HEK293 (cell line): ENCODE measurements at regions not wholly inside any gene's neighbourhood (a gene's known extent, or its start where the extent isn't known, plus 50 kb on each side); places are given as distances from the start of the nearest gene placed in this dataset.

Source experiments
- PATZ1 ChIP-seq: fragments of 450-650 bp; formaldehyde crosslinking; IDR thresholded peaks from 2 replicates; pipeline ENCODE4 v1.5.1; 2016; ENCODE audit warnings: missing biosample characterization, missing genetic modification characterization
- PBX3 ChIP-seq: sonication (generic); formaldehyde crosslinking; IDR thresholded peaks from 2 replicates; pipeline ENCODE4 v1.8.1; 2022; ENCODE audit warnings: mild to moderate bottlenecking, moderate library complexity, missing genetic modification reagents
- PRDM10 ChIP-seq: fragments of 450-650 bp; formaldehyde crosslinking; IDR thresholded peaks from 2 replicates; pipeline ENCODE4 v1.5.1; 2016; ENCODE audit warnings: missing biosample characterization, missing genetic modification characterization
- ZBTB48 ChIP-seq: fragments of 450-650 bp; formaldehyde crosslinking; IDR thresholded peaks from 2 replicates; pipeline ENCODE4 v1.5.1; 2016; ENCODE audit warnings: missing biosample characterization, missing genetic modification characterization
- ZNF394 ChIP-seq: fragments of 450-650 bp; formaldehyde crosslinking; IDR thresholded peaks from 2 replicates; pipeline ENCODE4 v1.5.1; 2016; ENCODE audit warnings: missing biosample characterization, missing genetic modification characterization, mild to moderate bottlenecking, moderate library complexity, borderline replicate concordance
- ZNF558 ChIP-seq: fragments of 450-650 bp; formaldehyde crosslinking; IDR thresholded peaks from 2 replicates; pipeline ENCODE4 v1.5.1; 2016; ENCODE audit warnings: missing biosample characterization, missing genetic modification characterization
- ZNF561 ChIP-seq: fragments of 450-650 bp; IDR thresholded peaks from 2 replicates; pipeline ENCODE4 v1.5.1; 2018; ENCODE audit warnings: missing biosample characterization, missing genetic modification characterization, borderline replicate concordance
- ZNF629 ChIP-seq: fragments of 450-650 bp; formaldehyde crosslinking; IDR thresholded peaks from 2 replicates; pipeline ENCODE4 v1.5.1; 2017; ENCODE audit warnings: missing biosample characterization, missing genetic modification characterization
- ZNF830 ChIP-seq: fragments of 450-650 bp; IDR thresholded peaks from 2 replicates; pipeline ENCODE4 v1.5.0; 2018; ENCODE audit warnings: missing biosample characterization, missing genetic modification characterization, low read depth, mild to moderate bottlenecking, moderate library complexity
- TF ChIP-seq, protein P1 (sequence below): fragments of 450-650 bp; formaldehyde crosslinking; IDR thresholded peaks from 2 replicates; pipeline ENCODE4 v1.5.1; 2016; ENCODE audit warnings: missing biosample characterization, missing genetic modification characterization

GRCh38 chr16:80071964-80072456, 468.8 kb upstream of the DYNLRB2 start:
- TF ChIP-seq ZNF629 = no peak
- no peak for TF ChIP-seq ZNF394 (tag by site-specific recombination)
- TF ChIP-seq, protein P1, sequence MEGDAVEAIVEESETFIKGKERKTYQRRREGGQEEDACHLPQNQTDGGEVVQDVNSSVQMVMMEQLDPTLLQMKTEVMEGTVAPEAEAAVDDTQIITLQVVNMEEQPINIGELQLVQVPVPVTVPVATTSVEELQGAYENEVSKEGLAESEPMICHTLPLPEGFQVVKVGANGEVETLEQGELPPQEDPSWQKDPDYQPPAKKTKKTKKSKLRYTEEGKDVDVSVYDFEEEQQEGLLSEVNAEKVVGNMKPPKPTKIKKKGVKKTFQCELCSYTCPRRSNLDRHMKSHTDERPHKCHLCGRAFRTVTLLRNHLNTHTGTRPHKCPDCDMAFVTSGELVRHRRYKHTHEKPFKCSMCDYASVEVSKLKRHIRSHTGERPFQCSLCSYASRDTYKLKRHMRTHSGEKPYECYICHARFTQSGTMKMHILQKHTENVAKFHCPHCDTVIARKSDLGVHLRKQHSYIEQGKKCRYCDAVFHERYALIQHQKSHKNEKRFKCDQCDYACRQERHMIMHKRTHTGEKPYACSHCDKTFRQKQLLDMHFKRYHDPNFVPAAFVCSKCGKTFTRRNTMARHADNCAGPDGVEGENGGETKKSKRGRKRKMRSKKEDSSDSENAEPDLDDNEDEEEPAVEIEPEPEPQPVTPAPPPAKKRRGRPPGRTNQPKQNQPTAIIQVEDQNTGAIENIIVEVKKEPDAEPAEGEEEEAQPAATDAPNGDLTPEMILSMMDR = no peak
- no peak for TF ChIP-seq PATZ1 (tag by site-specific recombination)
- no peak for TF ChIP-seq ZNF558 (tag by site-specific recombination)
- TF ChIP-seq ZBTB48 (tag by site-specific recombination) = no peak
- TF ChIP-seq PRDM10 (tag by site-specific recombination) = no peak
- TF ChIP-seq ZNF830 (tag by site-specific recombination) = no peak
- TF ChIP-seq PBX3 (CRISPR knock-in tag) = no peak
- TF ChIP-seq ZNF561 (tag by site-specific recombination) = no peak
